ENCODE measurements at regions not wholly inside any gene's neighbourhood (a gene's known extent, or its start where the extent isn't known, plus 50 kb on each side); places are given as distances from the start of the nearest gene placed in this dataset.

DNA sequence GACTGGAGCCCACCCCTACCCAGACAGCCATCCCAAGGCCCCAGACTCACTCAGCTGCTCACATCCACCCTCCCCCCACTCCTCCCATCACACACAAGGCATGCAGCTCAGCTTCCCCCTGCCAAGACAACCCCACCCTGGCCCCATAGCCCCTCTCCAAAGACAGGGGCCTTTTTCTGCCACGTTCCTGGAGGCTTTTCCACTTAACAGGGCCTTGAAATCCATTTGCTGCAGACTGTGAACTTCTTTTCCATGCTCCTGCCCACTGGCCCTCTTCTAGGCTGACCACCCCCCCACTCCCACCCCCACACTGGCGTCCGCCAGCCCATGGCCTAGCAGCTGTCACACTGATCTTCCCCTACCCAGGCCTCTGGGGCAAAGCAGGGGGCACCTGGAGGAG is 76.0 kb downstream of the PJA1 start:
- TF ChIP-seq POLR2A (IDR thresholded peaks at IDR 0.05) (no peak), POLR2AphosphoS5 (IDR thresholded peaks at IDR 0.05; ENCODE audit: insufficient read depth in 1 of 2, low read depth in 1 of 2) (no peak)
